ENCODE measurements at regions not wholly inside any gene's neighbourhood (a gene's known extent, or its start where the extent isn't known, plus 50 kb on each side); places are given as distances from the start of the nearest gene placed in this dataset.

GRCh38 chr4:84436812-84437211, 62.3 kb downstream of the NKX6-1 start:
- H3K4me1 ChIP-seq (ENCODE audit: control insufficient read depth, insufficient read depth, low read length), result no peaks in the 10 kb centered on the region
- intact Hi-C loops (cut with micrococcal nuclease; ENCODE audit: unreplicated experiment) (no loop called here), in situ Hi-C loops (cut with HindIII; ENCODE audit: low pct_unique_long_range_greater_than_20kb, low sequenced_read_pairs) (no loop called here)
- no peaks in the 10 kb centered on the region for H3K36me3 ChIP-seq (ENCODE audit: control insufficient read depth, insufficient read depth, low read length)
- no peak overlapping the region for H3K4me3 ChIP-seq (ENCODE audit: low read depth in 2 of 2, low read length in 2 of 2)
- no peak for TF ChIP-seq CTCF (IDR thresholded peaks at IDR 0.05)
- TF ChIP-seq TCF7L2 (IDR thresholded peaks at IDR 0.05; ENCODE audit: low read depth, low read length), result no peak
- no peak for TF ChIP-seq POLR2AphosphoS5 (IDR thresholded peaks at IDR 0.05; ENCODE audit: low read depth, low read length)
- no peak for TF ChIP-seq REST (IDR thresholded peaks at IDR 0.05; ENCODE audit: insufficient read depth in 1 of 2, low read depth in 2 of 2, low read length in 1 of 2)
- TF ChIP-seq SIN3A (IDR thresholded peaks at IDR 0.05; ENCODE audit: borderline replicate concordance, insufficient read depth, low read depth, low read length), result no peak
- BruUV-seq (replicated peaks), result no TSS peak
- no peak for DNase-seq (ENCODE audit: low read depth, low spot score)
- no peak for ATAC-seq
- POLR2A ChIA-PET, result no interaction called here
- CTCF ChIA-PET, result no interaction called here
- H3K27me3 ChIP-seq (ENCODE audit: control insufficient read depth, insufficient read depth, low read length), result peaks cover 5% of the 10 kb centered on the region
- no peak overlapping the region for H3K27ac ChIP-seq (ENCODE audit: low read length)
- no peaks in the 10 kb centered on the region for H3K9me3 ChIP-seq (ENCODE audit: control insufficient read depth, insufficient read depth, low read depth, low read length)

- TF ChIP-seq CTCF (IDR thresholded peaks at IDR 0.05) (no peak), REST (IDR thresholded peaks at IDR 0.05; ENCODE audit: insufficient read depth in 1 of 2, low read depth in 2 of 2, low read length in 1 of 2) (no peak), SIN3A (IDR thresholded peaks at IDR 0.05; ENCODE audit: borderline replicate concordance, insufficient read depth, low read depth, low read length) (no peak), POLR2AphosphoS5 (IDR thresholded peaks at IDR 0.05; ENCODE audit: low read depth, low read length) (no peak), TCF7L2 (IDR thresholded peaks at IDR 0.05; ENCODE audit: low read depth, low read length) (no peak)
- intact Hi-C loops (cut with micrococcal nuclease; ENCODE audit: unreplicated experiment), result no loop called here
- CTCF ChIA-PET, result no interaction called here
- POLR2A ChIA-PET, result no interaction called here
- BruUV-seq (replicated peaks), result no TSS peak
- no peak overlapping the region for H3K27ac ChIP-seq (ENCODE audit: low read length)
- DNase-seq (ENCODE audit: low read depth, low spot score), result no peak
- in situ Hi-C loops (cut with HindIII; ENCODE audit: low pct_unique_long_range_greater_than_20kb, low sequenced_read_pairs), result no loop called here
- no peak for ATAC-seq
- H3K4me3 ChIP-seq (ENCODE audit: low read depth in 2 of 2, low read length in 2 of 2), result no peak overlapping the region
- no peaks in the 10 kb centered on the region for H3K36me3 ChIP-seq (ENCODE audit: control insufficient read depth, insufficient read depth, low read length)
- no peaks in the 10 kb centered on the region for H3K9me3 ChIP-seq (ENCODE audit: control insufficient read depth, insufficient read depth, low read depth, low read length)
- H3K27me3 ChIP-seq (ENCODE audit: control insufficient read depth, insufficient read depth, low read length), result no peaks in the 10 kb centered on the region
- no peaks in the 10 kb centered on the region for H3K4me1 ChIP-seq (ENCODE audit: control insufficient read depth, insufficient read depth, low read length)
Measured at GRCh38 chr4:84434344-84434743, 64.7 kb downstream of the NKX6-1 start.
